T-helper 1 cell treated with Interleukin-12 subunit alpha and Interleukin-12 subunit beta and Interleukin-4 antibody, amounts not matched to agents 30 μg/mL and 1 μg/mL, for 36 hours (primary cell): ENCODE measurements at regions not wholly inside any gene's neighbourhood (a gene's known extent, or its start where the extent isn't known, plus 50 kb on each side); places are given as distances from the start of the nearest gene placed in this dataset.

Source experiments
- H3K27ac Mint-ChIP-seq: one replicate; pipeline ENCODE4 v1.8.0; 2021; ENCODE audit warnings: mild to moderate bottlenecking, mixed read lengths
- H3K27me3 Mint-ChIP-seq: one replicate; pipeline ENCODE4 v1.8.0; 2021; ENCODE audit warnings: low read depth, mixed read lengths
- H3K36me3 Mint-ChIP-seq: one replicate; pipeline ENCODE4 v1.8.0; 2021; ENCODE audit warnings: low read depth, mixed read lengths
- H3K4me1 Mint-ChIP-seq: one replicate; pipeline ENCODE4 v1.8.0; 2021; ENCODE audit warnings: low read depth, mixed read lengths
- H3K4me3 Mint-ChIP-seq: one replicate; pipeline ENCODE4 v1.8.0; 2021; ENCODE audit warnings: mild to moderate bottlenecking, moderate library complexity, mixed read lengths
- H3K9me3 Mint-ChIP-seq: one replicate; pipeline ENCODE4 v1.8.0; 2021; ENCODE audit warnings: mixed read lengths

GRCh38 chr13:44765001-44765471, 188.9 kb upstream of the TSC22D1 start:
- peaks cover 4% of the 10 kb centered on the region for H3K9me3 Mint-ChIP-seq
- peaks cover 32% of the 10 kb centered on the region for H3K4me1 Mint-ChIP-seq
- H3K36me3 Mint-ChIP-seq: peaks cover 4% of the 10 kb centered on the region
- H3K27me3 Mint-ChIP-seq: no peaks in the 10 kb centered on the region
- H3K4me3 Mint-ChIP-seq: no peak overlapping the region
- no peak overlapping the region for H3K27ac Mint-ChIP-seq

- H3K9me3 Mint-ChIP-seq: peaks cover 4% of the 10 kb centered on the region
- H3K4me1 Mint-ChIP-seq: peaks cover 28% of the 10 kb centered on the region
Observed at GRCh38 chr13:44764302-44764692, 188.2 kb upstream of the TSC22D1 start.

GRCh38 chr13:44763615-44764301, 187.6 kb upstream of the TSC22D1 start:
- Mint-ChIP-seq H3K4me3 (no peak overlapping the region), H3K27ac (no peak overlapping the region), H3K27me3 (no peaks in the 10 kb centered on the region), H3K4me1 (peaks cover 29% of the 10 kb centered on the region), H3K36me3 (peaks cover 4% of the 10 kb centered on the region), H3K9me3 (peaks cover 4% of the 10 kb centered on the region)

More at GRCh38 chr13:44764302-44764692, 188.2 kb upstream of the TSC22D1 start:
- no peak overlapping the region for H3K4me3 Mint-ChIP-seq
- H3K36me3 Mint-ChIP-seq: peaks cover 4% of the 10 kb centered on the region
- H3K27ac Mint-ChIP-seq: no peak overlapping the region
- H3K27me3 Mint-ChIP-seq: no peaks in the 10 kb centered on the region

GRCh38 chr13:44762911-44763310, 186.8 kb upstream of the TSC22D1 start:
- no peak overlapping the region for H3K4me3 Mint-ChIP-seq
- peaks cover 4% of the 10 kb centered on the region for H3K9me3 Mint-ChIP-seq
- peaks cover 2% of the 10 kb centered on the region for H3K36me3 Mint-ChIP-seq
- H3K27ac Mint-ChIP-seq: no peak overlapping the region
- no peaks in the 10 kb centered on the region for H3K27me3 Mint-ChIP-seq
- peaks cover 25% of the 10 kb centered on the region for H3K4me1 Mint-ChIP-seq

- peaks cover 4% of the 10 kb centered on the region for H3K27me3 Mint-ChIP-seq
- H3K4me1 Mint-ChIP-seq: peaks cover 19% of the 10 kb centered on the region
- peaks cover 4% of the 10 kb centered on the region for H3K9me3 Mint-ChIP-seq
- peaks cover 2% of the 10 kb centered on the region for H3K36me3 Mint-ChIP-seq
- no peak overlapping the region for H3K4me3 Mint-ChIP-seq
- H3K27ac Mint-ChIP-seq: no peak overlapping the region
Observed at GRCh38 chr13:44760434-44760833, 184.3 kb upstream of the TSC22D1 start.

GRCh38 chr13:44759384-44760360, 183.5 kb upstream of the TSC22D1 start:
- Mint-ChIP-seq H3K27me3 (peaks cover 4% of the 10 kb centered on the region), H3K27ac (peak overlapping the region; percentile 50), H3K9me3 (peaks cover 4% of the 10 kb centered on the region), H3K36me3 (peaks cover 2% of the 10 kb centered on the region), H3K4me3 (no peak overlapping the region), H3K4me1 (peaks cover 19% of the 10 kb centered on the region)

GRCh38 chr13:44758630-44759383, 182.7 kb upstream of the TSC22D1 start:
- Mint-ChIP-seq H3K27me3 (peaks cover 4% of the 10 kb centered on the region), H3K9me3 (peaks cover 4% of the 10 kb centered on the region), H3K4me3 (no peak overlapping the region), H3K36me3 (peaks cover 2% of the 10 kb centered on the region), H3K27ac (peak overlapping the region; percentile 63), H3K4me1 (peaks cover 16% of the 10 kb centered on the region)

- Mint-ChIP-seq H3K9me3 (peaks cover 4% of the 10 kb centered on the region), H3K27ac (no peak overlapping the region), H3K4me3 (no peak overlapping the region)
Observed at GRCh38 chr13:44757671-44758070, 181.5 kb upstream of the TSC22D1 start.

GRCh38 chr13:44756276-44756810, 180.2 kb upstream of the TSC22D1 start:
- Mint-ChIP-seq H3K4me1 (peaks cover 16% of the 10 kb centered on the region), H3K9me3 (no peaks in the 10 kb centered on the region), H3K4me3 (no peak overlapping the region), H3K36me3 (peaks cover 2% of the 10 kb centered on the region), H3K27me3 (peaks cover 4% of the 10 kb centered on the region), H3K27ac (no peak overlapping the region)

More at GRCh38 chr13:44757671-44758070, 181.5 kb upstream of the TSC22D1 start:
- H3K36me3 Mint-ChIP-seq: peaks cover 2% of the 10 kb centered on the region
- peaks cover 4% of the 10 kb centered on the region for H3K27me3 Mint-ChIP-seq
- peaks cover 16% of the 10 kb centered on the region for H3K4me1 Mint-ChIP-seq

- Mint-ChIP-seq H3K27ac (no peak overlapping the region), H3K4me3 (no peak overlapping the region), H3K9me3 (no peaks in the 10 kb centered on the region), H3K36me3 (peaks cover 2% of the 10 kb centered on the region), H3K27me3 (peaks cover 4% of the 10 kb centered on the region), H3K4me1 (peaks cover 16% of the 10 kb centered on the region)
Observed at GRCh38 chr13:44755872-44756271, 179.7 kb upstream of the TSC22D1 start.

GRCh38 chr13:44752164-44752563, 176.0 kb upstream of the TSC22D1 start:
- Mint-ChIP-seq H3K4me1 (peaks cover 4% of the 10 kb centered on the region), H3K36me3 (no peaks in the 10 kb centered on the region), H3K27ac (no peak overlapping the region), H3K27me3 (peaks cover 8% of the 10 kb centered on the region), H3K4me3 (no peak overlapping the region), H3K9me3 (no peaks in the 10 kb centered on the region)

- Mint-ChIP-seq H3K4me1 (no peaks in the 10 kb centered on the region), H3K27me3 (peaks cover 4% of the 10 kb centered on the region), H3K27ac (no peak overlapping the region), H3K9me3 (no peaks in the 10 kb centered on the region), H3K4me3 (no peak overlapping the region), H3K36me3 (no peaks in the 10 kb centered on the region)
Observed at GRCh38 chr13:44750630-44751029, 174.5 kb upstream of the TSC22D1 start.

GRCh38 chr13:44749906-44750305, 173.8 kb upstream of the TSC22D1 start:
- no peaks in the 10 kb centered on the region for H3K4me1 Mint-ChIP-seq
- no peaks in the 10 kb centered on the region for H3K36me3 Mint-ChIP-seq
- no peak overlapping the region for H3K27ac Mint-ChIP-seq
- H3K4me3 Mint-ChIP-seq: no peak overlapping the region
- H3K27me3 Mint-ChIP-seq: peaks cover 4% of the 10 kb centered on the region
- H3K9me3 Mint-ChIP-seq: no peaks in the 10 kb centered on the region

- no peak overlapping the region for H3K27ac Mint-ChIP-seq
- peaks cover 4% of the 10 kb centered on the region for H3K27me3 Mint-ChIP-seq
- no peaks in the 10 kb centered on the region for H3K4me1 Mint-ChIP-seq
- H3K36me3 Mint-ChIP-seq: no peaks in the 10 kb centered on the region
- no peaks in the 10 kb centered on the region for H3K9me3 Mint-ChIP-seq
- no peak overlapping the region for H3K4me3 Mint-ChIP-seq
Observed at GRCh38 chr13:44748439-44748838, 172.3 kb upstream of the TSC22D1 start.
